Stimulated activated memory B cell treated with anti-CD40 and anti-IgM and Interleukin-4, amounts not matched to agents 10 μg/mL and 1 μg/mL and 100 μg/mL, for 72 hours (primary cell): ENCODE measurements at regions not wholly inside any gene's neighbourhood (a gene's known extent, or its start where the extent isn't known, plus 50 kb on each side); places are given as distances from the start of the nearest gene placed in this dataset.
"Not testable (repeated sequence)": the region's sequence is repeated elsewhere in the genome, so short reads cannot be mapped to it uniquely, and the experiment has no call there.

Experiments used
- ATAC-seq: fragments of 150-1000 bp; cut with Tn5 transposase; 2 replicates; pipeline ENCODE4 v1.10.0; 2021
- H3K27ac Mint-ChIP-seq: one replicate; pipeline ENCODE4 v1.8.0; 2022; ENCODE audit warnings: mild to moderate bottlenecking, mixed read lengths
- H3K27me3 Mint-ChIP-seq: one replicate; pipeline ENCODE4 v1.8.0; 2022; ENCODE audit warnings: mixed read lengths
- H3K36me3 Mint-ChIP-seq: one replicate; pipeline ENCODE4 v1.8.0; 2022; ENCODE audit warnings: mixed read lengths
- H3K4me1 Mint-ChIP-seq: one replicate; pipeline ENCODE4 v1.8.0; 2022; ENCODE audit warnings: mixed read lengths
- H3K4me3 Mint-ChIP-seq: one replicate; pipeline ENCODE4 v1.8.0; 2022; ENCODE audit warnings: mild to moderate bottlenecking, moderate library complexity, mixed read lengths
- H3K9me3 Mint-ChIP-seq: one replicate; pipeline ENCODE4 v1.8.0; 2022; ENCODE audit warnings: mixed read lengths

DNA sequence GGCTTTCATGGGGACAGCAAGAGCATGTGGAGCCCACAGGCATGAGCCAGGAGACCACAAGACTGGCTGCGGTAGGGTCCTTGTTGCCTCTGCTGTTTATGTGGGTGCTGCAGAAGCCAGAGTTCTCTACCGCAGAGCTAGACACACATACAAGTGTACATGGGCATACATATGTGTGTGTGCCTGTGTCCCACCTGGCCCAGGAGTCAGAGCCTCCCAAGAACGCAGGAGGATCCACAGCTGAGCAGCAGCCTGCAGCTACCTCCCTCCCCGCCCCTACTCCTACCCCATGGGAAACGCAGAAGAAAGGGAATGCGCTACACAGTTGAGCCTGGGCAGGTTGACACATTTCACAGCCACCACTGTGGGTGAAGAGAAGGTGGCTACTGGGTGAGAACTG lies 438.1 kb upstream of the SMIM21 start:
- no peak for ATAC-seq
- Mint-ChIP-seq H3K27ac (no peak overlapping the region), H3K27me3 (peaks cover 15% of the 10 kb centered on the region), H3K9me3 (peaks cover 14% of the 10 kb centered on the region), H3K4me1 (no peaks in the 10 kb centered on the region), H3K4me3 (no peak overlapping the region), H3K36me3 (no peaks in the 10 kb centered on the region)

DNA sequence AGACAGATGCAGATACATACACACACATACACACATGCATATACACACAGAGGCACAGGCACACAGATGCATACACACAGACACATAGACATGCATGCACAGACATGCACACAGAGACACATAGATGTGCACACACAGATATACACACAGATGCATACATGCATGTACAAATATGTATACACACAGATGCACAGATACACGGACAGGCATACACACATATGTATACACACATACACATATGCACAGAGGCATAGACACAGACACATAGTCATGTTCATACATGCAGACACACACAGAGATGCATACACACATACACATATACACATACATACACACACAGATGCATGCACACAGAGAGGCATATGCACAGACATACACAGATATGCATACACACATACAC lies 437.3 kb upstream of the SMIM21 start:
- H3K4me1 Mint-ChIP-seq: no peaks in the 10 kb centered on the region
- no peak for ATAC-seq
- no peak overlapping the region for H3K4me3 Mint-ChIP-seq
- no peaks in the 10 kb centered on the region for H3K36me3 Mint-ChIP-seq
- H3K27ac Mint-ChIP-seq: no peak overlapping the region
- peaks cover 14% of the 10 kb centered on the region for H3K9me3 Mint-ChIP-seq
- peaks cover 22% of the 10 kb centered on the region for H3K27me3 Mint-ChIP-seq

DNA sequence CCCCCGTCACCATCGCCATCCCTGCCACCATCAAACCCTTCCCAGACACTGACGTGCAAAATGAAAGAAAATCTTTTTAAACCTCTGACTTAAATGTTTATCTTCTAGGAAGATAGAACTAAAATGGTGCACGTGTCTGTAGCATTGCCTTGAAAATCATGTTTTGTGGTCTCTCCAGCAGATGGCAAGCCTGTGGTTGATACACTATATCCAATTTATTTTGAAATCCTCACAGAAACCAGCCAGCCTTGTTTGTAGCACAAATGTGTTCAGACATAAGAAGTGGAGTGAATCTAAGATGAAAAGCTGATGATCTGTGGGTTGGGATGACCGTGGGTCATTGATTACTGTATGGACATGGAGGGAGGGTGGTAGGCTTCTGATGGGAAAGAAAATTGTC lies 436.2 kb upstream of the SMIM21 start:
- no peak overlapping the region for H3K4me3 Mint-ChIP-seq
- H3K36me3 Mint-ChIP-seq: no peaks in the 10 kb centered on the region
- peaks cover 28% of the 10 kb centered on the region for H3K27me3 Mint-ChIP-seq
- peaks cover 14% of the 10 kb centered on the region for H3K9me3 Mint-ChIP-seq
- no peak overlapping the region for H3K27ac Mint-ChIP-seq
- no peaks in the 10 kb centered on the region for H3K4me1 Mint-ChIP-seq
- ATAC-seq: no peak

DNA sequence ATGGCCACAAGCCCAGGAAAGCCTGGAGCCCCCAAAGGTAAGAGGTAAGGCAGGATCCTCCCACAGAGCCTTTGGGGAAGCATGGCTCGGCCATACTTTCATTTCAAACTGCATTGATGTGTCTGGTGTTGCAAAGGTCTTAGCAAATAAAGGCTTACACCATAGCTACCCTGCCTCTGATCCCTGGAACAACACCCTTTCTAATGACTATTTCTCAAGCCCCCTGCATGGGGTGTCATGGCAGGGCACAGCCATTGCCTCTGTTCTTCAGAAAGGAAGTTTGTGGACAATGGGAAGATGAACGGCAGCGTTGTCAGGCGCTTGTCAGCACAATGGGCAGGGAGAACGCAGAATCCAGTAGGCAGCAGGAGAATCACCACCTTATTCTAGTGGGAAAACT lies 435.0 kb upstream of the SMIM21 start:
- ATAC-seq: no peak
- Mint-ChIP-seq H3K9me3 (peaks cover 14% of the 10 kb centered on the region), H3K27me3 (peaks cover 28% of the 10 kb centered on the region), H3K36me3 (no peaks in the 10 kb centered on the region), H3K4me3 (no peak overlapping the region), H3K4me1 (no peaks in the 10 kb centered on the region), H3K27ac (no peak overlapping the region)

DNA sequence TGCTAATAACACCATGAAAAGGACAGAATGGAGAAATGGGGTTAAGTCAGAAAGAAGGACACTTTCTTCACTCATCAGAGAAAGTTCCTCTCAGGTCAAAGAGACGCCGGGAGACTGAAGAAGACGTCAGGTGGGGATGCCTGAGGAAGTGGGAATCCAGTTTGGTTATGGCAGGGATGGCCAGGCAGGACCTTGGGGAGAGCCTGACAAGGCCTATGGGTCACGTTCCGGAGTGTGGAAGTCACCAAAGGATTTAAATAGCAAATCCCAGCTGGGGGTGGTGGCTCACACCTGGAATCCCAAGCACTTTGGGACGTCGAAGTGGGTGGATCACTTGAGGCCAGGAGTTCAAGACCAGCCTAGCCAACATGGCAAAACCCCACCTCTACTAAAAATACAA lies 432.7 kb upstream of the SMIM21 start:
- peaks cover 12% of the 10 kb centered on the region for H3K9me3 Mint-ChIP-seq
- no peaks in the 10 kb centered on the region for H3K4me1 Mint-ChIP-seq
- H3K27ac Mint-ChIP-seq: no peak overlapping the region
- no peaks in the 10 kb centered on the region for H3K36me3 Mint-ChIP-seq
- H3K27me3 Mint-ChIP-seq: peaks cover 28% of the 10 kb centered on the region
- no peak overlapping the region for H3K4me3 Mint-ChIP-seq
- ATAC-seq: no peak

DNA sequence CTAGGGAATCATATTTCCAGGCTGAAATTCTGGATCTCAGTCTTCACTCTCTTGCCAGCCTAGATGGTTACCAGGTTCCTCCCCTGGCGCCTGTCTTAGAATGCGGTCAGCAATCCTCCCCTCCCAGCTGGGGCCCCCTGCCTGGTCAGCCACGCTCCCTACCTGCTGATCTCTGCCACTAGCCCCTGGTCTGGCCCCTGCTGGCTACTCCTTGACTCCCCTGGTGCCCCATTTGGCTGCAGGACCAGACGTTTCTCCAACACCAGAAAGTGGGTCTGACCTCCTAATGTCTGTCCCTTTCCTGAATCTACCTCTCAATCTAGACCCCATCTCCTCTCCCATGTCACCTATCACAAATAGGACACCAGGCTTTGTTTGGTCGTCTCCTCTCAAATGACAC lies 432.0 kb upstream of the SMIM21 start:
- ATAC-seq: no peak
- H3K36me3 Mint-ChIP-seq: no peaks in the 10 kb centered on the region
- no peaks in the 10 kb centered on the region for H3K4me1 Mint-ChIP-seq
- H3K4me3 Mint-ChIP-seq: no peak overlapping the region
- H3K9me3 Mint-ChIP-seq: peaks cover 6% of the 10 kb centered on the region
- H3K27me3 Mint-ChIP-seq: peaks cover 28% of the 10 kb centered on the region
- no peak overlapping the region for H3K27ac Mint-ChIP-seq

DNA sequence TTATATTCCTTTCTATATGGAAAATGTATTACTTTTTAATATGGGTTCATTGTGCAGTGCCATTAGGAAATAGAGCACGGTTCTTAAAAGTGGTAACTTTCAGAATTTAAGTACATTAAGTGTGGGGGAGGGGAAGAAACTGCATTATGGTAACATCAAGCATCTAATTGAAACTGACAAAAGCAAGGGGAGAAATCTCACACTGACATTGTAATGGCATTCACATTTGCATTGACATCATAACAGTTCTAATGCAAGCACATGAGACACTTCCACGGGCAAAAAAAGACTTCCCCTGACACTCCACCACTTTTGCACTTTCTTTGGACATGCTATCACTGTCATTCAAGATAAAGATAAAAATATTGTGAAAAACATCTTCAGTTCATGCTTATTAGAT lies 431.3 kb upstream of the SMIM21 start:
- Mint-ChIP-seq H3K4me3 (no peak overlapping the region), H3K27me3 (peaks cover 28% of the 10 kb centered on the region), H3K36me3 (no peaks in the 10 kb centered on the region), H3K4me1 (no peaks in the 10 kb centered on the region), H3K27ac (no peak overlapping the region), H3K9me3 (peaks cover 6% of the 10 kb centered on the region)
- no peak for ATAC-seq

DNA sequence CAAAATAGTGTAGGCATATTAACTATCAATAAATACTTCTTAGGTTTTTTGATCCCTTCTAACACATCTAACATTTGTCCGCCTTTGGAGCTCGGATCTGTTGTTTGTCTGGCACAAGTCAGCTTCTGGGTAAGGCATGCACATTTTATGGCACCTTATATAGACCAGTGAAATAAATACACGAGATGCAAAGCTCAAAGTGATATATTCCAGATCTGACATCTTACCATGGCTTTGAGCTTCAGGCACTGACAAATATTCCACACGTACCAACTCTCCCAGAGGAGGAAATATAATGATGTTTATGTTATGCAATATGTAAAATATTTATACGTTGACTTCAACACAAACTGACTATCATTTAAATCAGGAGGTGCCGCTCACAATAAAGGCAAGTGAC lies 430.1 kb upstream of the SMIM21 start:
- no peak for ATAC-seq
- no peaks in the 10 kb centered on the region for H3K4me1 Mint-ChIP-seq
- no peaks in the 10 kb centered on the region for H3K36me3 Mint-ChIP-seq
- H3K4me3 Mint-ChIP-seq: no peak overlapping the region
- peaks cover 6% of the 10 kb centered on the region for H3K9me3 Mint-ChIP-seq
- H3K27ac Mint-ChIP-seq: no peak overlapping the region
- H3K27me3 Mint-ChIP-seq: peaks cover 28% of the 10 kb centered on the region

GRCh38 chr18:75854808-75855207 lies 427.3 kb upstream of the SMIM21 start:
- Mint-ChIP-seq H3K9me3 (no peaks in the 10 kb centered on the region), H3K27ac (no peak overlapping the region), H3K4me1 (no peaks in the 10 kb centered on the region), H3K4me3 (no peak overlapping the region), H3K36me3 (no peaks in the 10 kb centered on the region), H3K27me3 (peaks cover 6% of the 10 kb centered on the region)
- no peak for ATAC-seq

- Mint-ChIP-seq H3K9me3 (no peaks in the 10 kb centered on the region), H3K4me1 (no peaks in the 10 kb centered on the region), H3K4me3 (no peak overlapping the region), H3K27me3 (no peaks in the 10 kb centered on the region), H3K36me3 (no peaks in the 10 kb centered on the region), H3K27ac (no peak overlapping the region)
- ATAC-seq: no peak
Observed at GRCh38 chr18:75854174-75854573, 426.7 kb upstream of the SMIM21 start.

GRCh38 chr18:75846321-75846720 lies 418.8 kb upstream of the SMIM21 start:
- no peak overlapping the region for H3K4me3 Mint-ChIP-seq
- H3K27me3 Mint-ChIP-seq: no peaks in the 10 kb centered on the region
- no peaks in the 10 kb centered on the region for H3K9me3 Mint-ChIP-seq
- ATAC-seq: no peak
- no peak overlapping the region for H3K27ac Mint-ChIP-seq
- H3K4me1 Mint-ChIP-seq: no peaks in the 10 kb centered on the region
- H3K36me3 Mint-ChIP-seq: no peaks in the 10 kb centered on the region

DNA sequence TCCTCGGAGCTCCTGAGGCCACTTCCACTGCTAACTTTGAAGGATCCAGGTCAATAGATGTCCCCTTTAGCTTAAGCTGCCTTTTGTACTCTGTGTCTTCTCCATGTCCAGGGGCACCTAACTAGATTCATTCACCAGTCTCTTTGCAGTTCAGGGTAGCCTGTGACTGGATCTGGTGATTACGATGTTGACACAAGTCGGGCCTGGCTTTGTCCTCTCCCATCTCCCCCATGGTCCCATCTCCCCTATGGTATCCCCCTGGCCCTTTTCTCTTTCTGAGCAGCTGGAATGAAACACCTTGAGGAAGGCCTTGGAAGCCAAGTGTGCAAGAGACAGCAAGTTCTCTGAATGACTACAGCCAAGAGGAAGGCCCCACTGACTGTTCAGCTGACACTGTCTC lies 417.9 kb upstream of the SMIM21 start:
- H3K27me3 Mint-ChIP-seq: no peaks in the 10 kb centered on the region
- no peak for ATAC-seq
- H3K4me1 Mint-ChIP-seq: no peaks in the 10 kb centered on the region
- no peaks in the 10 kb centered on the region for H3K9me3 Mint-ChIP-seq
- H3K4me3 Mint-ChIP-seq: no peak overlapping the region
- no peaks in the 10 kb centered on the region for H3K36me3 Mint-ChIP-seq
- H3K27ac Mint-ChIP-seq: no peak overlapping the region

DNA sequence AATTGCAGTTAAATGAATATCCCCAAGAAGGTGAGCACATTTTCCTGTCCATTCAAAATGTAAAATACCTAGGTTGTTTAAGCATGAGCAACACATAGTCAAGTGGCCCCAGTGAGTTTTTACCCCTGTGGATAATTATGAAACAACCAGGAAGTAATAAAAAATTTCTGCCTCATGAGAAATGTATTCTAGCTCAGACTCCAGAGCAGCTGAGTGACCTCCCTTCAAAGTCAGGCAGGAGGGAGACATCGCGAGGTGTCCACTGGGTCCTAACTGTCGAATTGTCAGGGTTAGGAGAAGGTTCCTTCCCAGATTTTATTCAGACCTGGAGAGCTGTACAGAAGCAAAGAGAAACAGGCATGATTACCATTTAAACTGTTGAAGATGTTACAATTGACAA lies 416.6 kb upstream of the SMIM21 start:
- no peaks in the 10 kb centered on the region for H3K4me1 Mint-ChIP-seq
- no peak for ATAC-seq
- H3K36me3 Mint-ChIP-seq: no peaks in the 10 kb centered on the region
- no peak overlapping the region for H3K27ac Mint-ChIP-seq
- H3K4me3 Mint-ChIP-seq: no peak overlapping the region
- no peaks in the 10 kb centered on the region for H3K9me3 Mint-ChIP-seq
- no peaks in the 10 kb centered on the region for H3K27me3 Mint-ChIP-seq

DNA sequence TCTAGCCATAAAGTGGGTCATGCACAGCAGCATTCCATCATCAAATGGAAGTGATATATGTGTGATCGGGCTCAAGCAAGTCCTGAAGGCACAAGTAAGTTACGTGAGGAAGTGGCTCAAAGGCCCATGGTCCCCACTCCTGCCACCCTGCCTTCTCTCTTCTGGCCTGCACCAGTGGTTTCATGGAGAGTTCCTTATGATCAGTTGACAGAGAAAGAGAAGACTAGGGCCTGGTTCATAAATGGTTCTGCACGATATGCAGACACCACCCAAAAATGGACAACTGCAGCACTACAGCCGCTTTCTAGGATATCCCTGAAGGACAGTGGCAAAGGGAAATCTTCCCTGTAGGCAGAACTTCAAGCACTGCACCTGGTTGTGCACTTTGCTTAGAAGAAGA lies 412.6 kb upstream of the SMIM21 start:
- H3K36me3 Mint-ChIP-seq: no peaks in the 10 kb centered on the region
- no peak overlapping the region for H3K27ac Mint-ChIP-seq
- no peaks in the 10 kb centered on the region for H3K27me3 Mint-ChIP-seq
- no peak for ATAC-seq
- no peaks in the 10 kb centered on the region for H3K4me1 Mint-ChIP-seq
- no peaks in the 10 kb centered on the region for H3K9me3 Mint-ChIP-seq
- no peak overlapping the region for H3K4me3 Mint-ChIP-seq

DNA sequence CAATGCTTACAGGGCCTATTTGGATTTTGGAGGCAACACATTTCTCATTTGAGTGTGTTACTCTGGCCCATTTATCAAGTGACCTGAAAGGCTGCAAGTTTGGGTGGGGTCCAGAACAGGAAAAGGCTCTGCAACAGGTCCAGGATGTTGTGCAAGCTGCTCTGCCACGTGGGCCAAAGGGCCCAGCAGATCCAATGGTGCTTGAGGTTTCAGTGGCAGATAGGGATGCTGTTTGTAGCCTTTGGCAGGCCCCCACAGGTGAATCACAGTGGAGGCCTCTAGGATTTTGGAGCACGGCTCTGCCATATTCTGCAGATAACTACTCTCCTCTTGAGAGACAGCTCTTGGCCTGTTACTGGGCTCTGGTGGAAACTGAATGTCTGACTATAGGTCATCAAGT lies 412.2 kb upstream of the SMIM21 start:
- not testable (repeated sequence) for H3K4me3 Mint-ChIP-seq, H3K4me1 Mint-ChIP-seq, H3K36me3 Mint-ChIP-seq, H3K27ac Mint-ChIP-seq, ATAC-seq, H3K9me3 Mint-ChIP-seq, H3K27me3 Mint-ChIP-seq

- Mint-ChIP-seq H3K36me3 (no peaks in the 10 kb centered on the region), H3K4me3 (no peak overlapping the region), H3K4me1 (no peaks in the 10 kb centered on the region), H3K27ac (no peak overlapping the region), H3K27me3 (no peaks in the 10 kb centered on the region), H3K9me3 (no peaks in the 10 kb centered on the region)
- no peak for ATAC-seq
Observed at GRCh38 chr18:75839041-75839440, 411.5 kb upstream of the SMIM21 start.

GRCh38 chr18:75837316-75837715 lies 409.8 kb upstream of the SMIM21 start:
- no peak overlapping the region for H3K4me3 Mint-ChIP-seq
- ATAC-seq: no peak

More at GRCh38 chr18:75837316-75837715, 409.8 kb upstream of the SMIM21 start:
- no peaks in the 10 kb centered on the region for H3K36me3 Mint-ChIP-seq
- H3K4me1 Mint-ChIP-seq: no peaks in the 10 kb centered on the region
- H3K9me3 Mint-ChIP-seq: no peaks in the 10 kb centered on the region
- H3K27me3 Mint-ChIP-seq: no peaks in the 10 kb centered on the region
- no peak overlapping the region for H3K27ac Mint-ChIP-seq
